ENCODE measurements at regions not wholly inside any gene's neighbourhood (a gene's known extent, or its start where the extent isn't known, plus 50 kb on each side); places are given as distances from the start of the nearest gene placed in this dataset.

DNA sequence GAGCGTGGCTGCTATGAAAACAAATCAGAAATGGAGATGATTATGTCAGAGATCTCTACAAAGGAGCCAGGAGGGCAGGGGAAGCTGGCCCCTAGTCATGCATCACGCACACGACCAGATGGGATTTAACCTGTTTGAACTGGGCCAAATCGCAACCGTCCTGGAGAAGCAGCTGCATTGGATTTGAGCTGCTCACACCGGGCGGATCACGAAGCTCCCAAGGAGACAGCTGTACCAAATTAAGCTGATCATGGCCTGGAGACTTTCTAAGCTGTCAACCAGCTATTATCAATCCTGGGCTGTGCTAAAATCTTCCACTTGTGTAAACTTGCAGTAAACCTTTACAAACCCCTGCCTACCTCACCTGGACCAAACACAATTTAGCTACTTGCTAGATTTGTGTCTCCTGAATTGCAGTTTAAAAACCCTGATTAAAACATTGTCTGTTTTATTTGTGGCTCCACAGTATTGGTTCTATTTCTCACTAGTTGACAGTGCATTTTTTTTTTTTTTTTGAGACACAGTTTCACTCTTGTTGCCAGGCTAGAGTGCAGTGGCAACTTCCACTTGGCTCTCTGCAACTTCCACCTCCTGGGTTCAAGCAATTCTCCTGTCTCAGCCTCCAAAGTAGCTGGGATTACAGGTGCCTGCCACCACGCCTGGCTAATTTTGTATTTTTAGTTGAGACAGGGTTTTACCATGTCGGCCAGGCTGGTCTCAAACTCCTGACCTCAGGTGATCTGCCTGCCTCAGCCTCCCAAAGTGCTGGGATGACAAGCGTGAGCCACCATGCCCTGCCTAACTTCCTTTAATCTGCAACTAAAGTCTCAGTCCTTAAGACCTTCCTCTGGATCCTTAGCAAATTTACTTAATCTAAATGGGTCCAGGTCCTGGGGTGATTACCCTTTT is 98.3 kb upstream of the GRIN2A start:
- no peak for TF ChIP-seq POLR2A (IDR thresholded peaks at IDR 0.05; ENCODE audit: low read length)
- TF ChIP-seq GATA1 (IDR thresholded peaks at IDR 0.05; ENCODE audit: low read depth, low read length) = no peak

Measured in erythroblast (primary cell).